ENCODE measurements at regions not wholly inside any gene's neighbourhood (a gene's known extent, or its start where the extent isn't known, plus 50 kb on each side); places are given as distances from the start of the nearest gene placed in this dataset.

DNA sequence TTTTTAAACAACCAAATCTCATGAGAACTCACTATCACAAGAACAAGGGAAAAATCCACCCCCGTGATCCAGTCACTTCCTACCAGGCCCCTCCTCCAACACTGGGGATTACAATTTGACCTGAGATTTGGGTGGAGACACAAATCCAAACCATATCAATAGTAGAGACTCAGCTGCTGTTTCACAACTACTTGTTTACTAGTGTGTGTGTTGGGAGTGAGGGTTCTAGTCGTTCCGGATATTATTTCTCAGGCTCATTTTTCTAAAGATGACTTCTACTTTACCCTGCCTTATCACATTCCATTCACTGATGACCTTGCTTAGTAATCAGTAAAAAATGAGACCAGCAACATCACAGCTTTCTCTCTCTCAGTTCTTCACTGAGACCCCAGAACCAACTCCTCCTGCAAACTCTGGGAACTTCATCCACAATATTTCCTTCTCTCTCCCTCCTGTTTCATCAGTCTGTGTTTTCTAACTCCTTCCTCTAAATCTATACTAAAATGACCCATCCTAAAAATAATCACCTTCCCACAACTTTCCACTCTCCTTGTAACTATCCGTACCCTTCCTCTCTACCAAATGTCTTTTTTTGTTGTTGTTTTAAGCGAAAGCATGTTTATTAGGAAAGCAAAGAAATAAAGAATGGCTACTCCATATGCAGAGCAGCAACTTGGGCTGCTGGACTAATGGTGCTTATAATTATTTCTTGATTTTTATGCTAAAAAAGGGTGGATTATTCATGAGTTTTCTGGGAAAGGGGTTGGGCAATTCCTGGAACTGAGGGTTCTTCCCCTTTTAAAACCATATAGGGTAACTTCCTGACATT, 121.5 kb upstream of the SPRY4 start:
- H3K9me3 Mint-ChIP-seq (ENCODE audit: unreplicated experiment): no peaks in the 10 kb centered on the region
- H3K4me1 Mint-ChIP-seq (ENCODE audit: unreplicated experiment): peaks cover 3% of the 10 kb centered on the region
- no peak overlapping the region for H3K4me3 Mint-ChIP-seq (ENCODE audit: unreplicated experiment)
- peaks cover 4% of the 10 kb centered on the region for H3K27me3 Mint-ChIP-seq (ENCODE audit: unreplicated experiment)
- no peak for DNase-seq (ENCODE audit: low spot score)
- H3K36me3 Mint-ChIP-seq (ENCODE audit: low read depth, unreplicated experiment): no peaks in the 10 kb centered on the region
- TF ChIP-seq, protein P1, sequence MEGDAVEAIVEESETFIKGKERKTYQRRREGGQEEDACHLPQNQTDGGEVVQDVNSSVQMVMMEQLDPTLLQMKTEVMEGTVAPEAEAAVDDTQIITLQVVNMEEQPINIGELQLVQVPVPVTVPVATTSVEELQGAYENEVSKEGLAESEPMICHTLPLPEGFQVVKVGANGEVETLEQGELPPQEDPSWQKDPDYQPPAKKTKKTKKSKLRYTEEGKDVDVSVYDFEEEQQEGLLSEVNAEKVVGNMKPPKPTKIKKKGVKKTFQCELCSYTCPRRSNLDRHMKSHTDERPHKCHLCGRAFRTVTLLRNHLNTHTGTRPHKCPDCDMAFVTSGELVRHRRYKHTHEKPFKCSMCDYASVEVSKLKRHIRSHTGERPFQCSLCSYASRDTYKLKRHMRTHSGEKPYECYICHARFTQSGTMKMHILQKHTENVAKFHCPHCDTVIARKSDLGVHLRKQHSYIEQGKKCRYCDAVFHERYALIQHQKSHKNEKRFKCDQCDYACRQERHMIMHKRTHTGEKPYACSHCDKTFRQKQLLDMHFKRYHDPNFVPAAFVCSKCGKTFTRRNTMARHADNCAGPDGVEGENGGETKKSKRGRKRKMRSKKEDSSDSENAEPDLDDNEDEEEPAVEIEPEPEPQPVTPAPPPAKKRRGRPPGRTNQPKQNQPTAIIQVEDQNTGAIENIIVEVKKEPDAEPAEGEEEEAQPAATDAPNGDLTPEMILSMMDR (IDR thresholded peaks at IDR 0.05; ENCODE audit: unreplicated experiment): no peak
- H3K27ac Mint-ChIP-seq (ENCODE audit: unreplicated experiment): peak overlapping the region; percentile 2

DNA sequence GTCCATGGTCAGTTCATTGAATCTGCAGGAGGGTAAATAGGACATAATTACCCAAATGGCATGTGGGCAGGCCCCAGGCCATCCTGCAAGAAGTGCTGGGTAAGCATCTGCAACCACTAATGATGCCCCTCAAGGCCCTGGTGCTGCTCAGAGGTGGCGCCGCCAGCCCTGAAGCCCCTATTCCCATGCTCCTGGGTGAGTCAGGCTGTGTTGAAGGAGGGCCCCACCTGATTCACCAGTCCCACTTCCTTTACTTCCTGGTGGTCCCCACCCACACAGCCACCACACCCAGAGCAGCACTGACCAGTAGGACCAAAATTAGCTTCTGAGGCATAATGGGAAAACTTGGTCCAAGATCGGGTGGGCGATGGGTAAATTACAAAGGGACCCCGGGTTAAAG, 120.4 kb upstream of the SPRY4 start:
- no peaks in the 10 kb centered on the region for H3K36me3 Mint-ChIP-seq (ENCODE audit: low read depth, unreplicated experiment)
- TF ChIP-seq, protein P1 (IDR thresholded peaks at IDR 0.05; ENCODE audit: unreplicated experiment): no peak

DNA sequence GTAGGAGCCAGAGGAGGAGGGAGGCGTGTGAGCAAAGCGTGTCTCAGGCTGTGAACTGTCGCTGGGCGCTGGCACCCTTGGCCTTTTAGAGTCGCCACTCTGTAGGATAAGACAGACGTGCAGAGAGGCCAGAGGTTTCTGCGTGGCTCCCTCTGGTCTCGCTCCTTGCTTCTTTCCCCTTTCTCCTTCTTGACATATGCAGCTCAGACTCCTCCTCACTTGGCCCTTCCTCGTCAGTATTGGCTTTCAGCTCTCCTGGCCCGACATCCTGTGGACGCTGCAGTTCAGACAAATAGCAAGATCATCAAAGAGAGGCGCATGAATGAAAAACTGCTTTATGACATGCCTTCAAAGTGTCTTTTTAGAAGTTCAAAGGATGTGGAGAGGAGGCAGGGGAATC, 116.8 kb upstream of the SPRY4 start:
- Mint-ChIP-seq H3K27ac (ENCODE audit: unreplicated experiment) (no peak overlapping the region), H3K4me1 (ENCODE audit: unreplicated experiment) (peaks cover 26% of the 10 kb centered on the region), H3K36me3 (ENCODE audit: low read depth, unreplicated experiment) (no peaks in the 10 kb centered on the region), H3K4me3 (ENCODE audit: unreplicated experiment) (no peak overlapping the region), H3K27me3 (ENCODE audit: unreplicated experiment) (peaks cover 7% of the 10 kb centered on the region), H3K9me3 (ENCODE audit: unreplicated experiment) (no peaks in the 10 kb centered on the region)
- TF ChIP-seq, protein P1 (IDR thresholded peaks at IDR 0.05; ENCODE audit: unreplicated experiment): no peak
- no peak for DNase-seq (ENCODE audit: low spot score)

More for the DNA sequence above, 120.4 kb upstream of the SPRY4 start:
- H3K9me3 Mint-ChIP-seq (ENCODE audit: unreplicated experiment): no peaks in the 10 kb centered on the region
- H3K27ac Mint-ChIP-seq (ENCODE audit: unreplicated experiment): no peak overlapping the region
- DNase-seq (ENCODE audit: low spot score): no peak
- H3K27me3 Mint-ChIP-seq (ENCODE audit: unreplicated experiment): peaks cover 7% of the 10 kb centered on the region
- peaks cover 8% of the 10 kb centered on the region for H3K4me1 Mint-ChIP-seq (ENCODE audit: unreplicated experiment)
- H3K4me3 Mint-ChIP-seq (ENCODE audit: unreplicated experiment): no peak overlapping the region

DNA sequence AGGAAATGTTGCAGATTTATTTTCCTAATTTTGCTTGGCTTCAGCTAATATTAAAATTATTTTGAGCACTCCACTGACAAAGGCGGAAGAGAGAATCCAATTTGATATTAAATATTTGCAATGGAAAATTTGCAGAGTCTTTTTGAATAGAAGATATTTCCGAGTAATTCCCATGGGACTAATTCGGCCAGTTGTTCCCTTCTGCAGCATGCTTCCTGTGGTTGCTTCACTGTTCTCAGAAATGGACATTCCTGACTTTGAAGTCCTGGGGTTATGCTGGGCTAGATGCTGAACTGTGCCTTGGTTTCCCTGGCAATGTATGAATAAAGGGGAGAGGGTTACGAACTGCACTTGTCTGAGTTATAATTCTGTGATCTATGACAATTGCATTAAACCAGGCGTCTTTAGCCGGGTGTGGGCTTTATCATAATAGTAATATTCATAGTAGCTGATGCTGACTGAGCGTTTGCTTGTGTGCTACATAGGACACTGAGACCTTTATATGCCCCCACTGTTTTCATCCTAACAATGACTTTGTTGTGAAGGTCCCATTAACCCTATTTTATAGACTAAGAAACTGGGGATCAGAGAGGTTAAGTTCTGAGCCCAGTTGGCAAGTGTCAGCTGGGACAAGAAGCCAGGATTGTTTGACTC, 114.5 kb upstream of the SPRY4 start:
- no peak for DNase-seq (ENCODE audit: low spot score)
- Mint-ChIP-seq H3K27ac (ENCODE audit: unreplicated experiment) (no peak overlapping the region), H3K4me1 (ENCODE audit: unreplicated experiment) (peaks cover 27% of the 10 kb centered on the region), H3K4me3 (ENCODE audit: unreplicated experiment) (no peak overlapping the region), H3K36me3 (ENCODE audit: low read depth, unreplicated experiment) (no peaks in the 10 kb centered on the region), H3K27me3 (ENCODE audit: unreplicated experiment) (peaks cover 9% of the 10 kb centered on the region), H3K9me3 (ENCODE audit: unreplicated experiment) (no peaks in the 10 kb centered on the region)
- TF ChIP-seq, protein P1 (IDR thresholded peaks at IDR 0.05; ENCODE audit: unreplicated experiment): no peak

DNA sequence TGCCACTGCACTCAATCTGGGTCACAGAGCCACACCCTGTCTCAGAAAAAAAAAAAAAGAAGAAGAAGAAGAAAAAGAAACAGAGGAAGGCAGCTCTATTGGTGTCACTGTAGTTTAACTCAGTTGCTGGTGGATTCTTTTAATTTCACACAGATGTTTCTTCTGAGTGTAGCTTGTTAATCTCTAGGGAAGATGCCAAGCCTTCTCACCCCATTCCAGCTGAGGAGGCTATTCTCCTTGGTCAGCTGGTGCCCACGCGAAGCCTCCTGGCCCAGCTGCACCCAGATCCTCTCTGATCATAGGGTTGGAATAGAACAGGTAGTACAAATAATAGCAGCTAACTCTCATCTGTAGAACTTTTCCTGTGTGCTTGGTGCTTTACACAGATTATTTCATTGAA, 113.8 kb upstream of the SPRY4 start:
- Mint-ChIP-seq H3K27me3 (ENCODE audit: unreplicated experiment) (peaks cover 9% of the 10 kb centered on the region), H3K9me3 (ENCODE audit: unreplicated experiment) (no peaks in the 10 kb centered on the region), H3K36me3 (ENCODE audit: low read depth, unreplicated experiment) (no peaks in the 10 kb centered on the region), H3K4me3 (ENCODE audit: unreplicated experiment) (no peak overlapping the region), H3K4me1 (ENCODE audit: unreplicated experiment) (peaks cover 32% of the 10 kb centered on the region), H3K27ac (ENCODE audit: unreplicated experiment) (no peak overlapping the region)
- no peak for DNase-seq (ENCODE audit: low spot score)
- TF ChIP-seq, protein P1 (IDR thresholded peaks at IDR 0.05; ENCODE audit: unreplicated experiment): no peak

All from endothelial cell (in vitro differentiated cells).